ENCODE measurements at regions not wholly inside any gene's neighbourhood (a gene's known extent, or its start where the extent isn't known, plus 50 kb on each side); places are given as distances from the start of the nearest gene placed in this dataset.

DNA sequence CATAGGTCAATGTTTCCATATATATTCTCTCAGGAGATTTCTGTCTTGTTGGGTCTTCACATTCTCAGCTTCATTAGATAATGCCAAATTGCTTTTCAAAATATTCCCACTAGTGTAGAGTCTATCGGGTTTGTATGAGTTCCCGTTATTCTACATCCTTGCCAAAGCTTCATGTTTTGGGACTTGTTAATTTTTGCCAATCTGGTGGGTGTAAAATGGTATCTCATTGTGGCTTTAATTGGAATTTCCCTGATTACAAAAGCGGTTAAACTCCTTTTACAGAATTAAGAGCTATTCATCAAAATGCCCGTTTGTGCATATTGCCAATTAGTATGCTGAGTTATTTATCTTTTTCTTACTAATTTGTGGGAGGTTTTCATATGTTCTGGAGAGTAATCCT, 708.4 kb upstream of the ADAMTS5 start:
- H3K4me3 ChIP-seq = no peak overlapping the region
- H3K4me1 ChIP-seq (ENCODE audit: low read depth) = no peaks in the 10 kb centered on the region
- ATAC-seq (no peak), DNase-seq (no peak)
- no peaks in the 10 kb centered on the region for H3K36me3 ChIP-seq (ENCODE audit: low read depth)
- TF ChIP-seq, protein P1, sequence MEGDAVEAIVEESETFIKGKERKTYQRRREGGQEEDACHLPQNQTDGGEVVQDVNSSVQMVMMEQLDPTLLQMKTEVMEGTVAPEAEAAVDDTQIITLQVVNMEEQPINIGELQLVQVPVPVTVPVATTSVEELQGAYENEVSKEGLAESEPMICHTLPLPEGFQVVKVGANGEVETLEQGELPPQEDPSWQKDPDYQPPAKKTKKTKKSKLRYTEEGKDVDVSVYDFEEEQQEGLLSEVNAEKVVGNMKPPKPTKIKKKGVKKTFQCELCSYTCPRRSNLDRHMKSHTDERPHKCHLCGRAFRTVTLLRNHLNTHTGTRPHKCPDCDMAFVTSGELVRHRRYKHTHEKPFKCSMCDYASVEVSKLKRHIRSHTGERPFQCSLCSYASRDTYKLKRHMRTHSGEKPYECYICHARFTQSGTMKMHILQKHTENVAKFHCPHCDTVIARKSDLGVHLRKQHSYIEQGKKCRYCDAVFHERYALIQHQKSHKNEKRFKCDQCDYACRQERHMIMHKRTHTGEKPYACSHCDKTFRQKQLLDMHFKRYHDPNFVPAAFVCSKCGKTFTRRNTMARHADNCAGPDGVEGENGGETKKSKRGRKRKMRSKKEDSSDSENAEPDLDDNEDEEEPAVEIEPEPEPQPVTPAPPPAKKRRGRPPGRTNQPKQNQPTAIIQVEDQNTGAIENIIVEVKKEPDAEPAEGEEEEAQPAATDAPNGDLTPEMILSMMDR (IDR thresholded peaks at IDR 0.05) = no peak
- intact Hi-C loops (cut with DNase I, micrococcal nuclease) = no loop called here
- H3K9me3 ChIP-seq = no peaks in the 10 kb centered on the region

GRCh38 chr21:27674041-27674615, 707.2 kb upstream of the ADAMTS5 start:
- no peak overlapping the region for H3K4me3 ChIP-seq
- no peaks in the 10 kb centered on the region for H3K9me3 ChIP-seq
- DNase-seq (no peak), ATAC-seq (no peak)
- intact Hi-C loops (cut with DNase I, micrococcal nuclease) = no loop called here
- H3K4me1 ChIP-seq (ENCODE audit: low read depth) = no peaks in the 10 kb centered on the region
- no peaks in the 10 kb centered on the region for H3K36me3 ChIP-seq (ENCODE audit: low read depth)
- TF ChIP-seq, protein P1 (IDR thresholded peaks at IDR 0.05) = no peak

GRCh38 chr21:27673581-27673980, 706.7 kb upstream of the ADAMTS5 start:
- no peak for DNase-seq
- intact Hi-C loops (cut with DNase I, micrococcal nuclease) = no loop called here
- TF ChIP-seq, protein P1 (IDR thresholded peaks at IDR 0.05) = no peak

GRCh38 chr21:27671207-27671606, 704.3 kb upstream of the ADAMTS5 start:
- no peak overlapping the region for H3K4me3 ChIP-seq
- DNase-seq (no peak), ATAC-seq (no peak)
- no peaks in the 10 kb centered on the region for H3K4me1 ChIP-seq (ENCODE audit: low read depth)
- intact Hi-C loops (cut with DNase I, micrococcal nuclease) = no loop called here
- H3K9me3 ChIP-seq = no peaks in the 10 kb centered on the region
- no peaks in the 10 kb centered on the region for H3K36me3 ChIP-seq (ENCODE audit: low read depth)
- TF ChIP-seq, protein P1 (IDR thresholded peaks at IDR 0.05) = no peak

More at GRCh38 chr21:27673581-27673980, 706.7 kb upstream of the ADAMTS5 start:
- Histone ChIP-seq H3K36me3 (ENCODE audit: low read depth) (no peaks in the 10 kb centered on the region), H3K4me3 (no peak overlapping the region), H3K9me3 (no peaks in the 10 kb centered on the region), H3K4me1 (ENCODE audit: low read depth) (no peaks in the 10 kb centered on the region)
- no peak for ATAC-seq

DNA sequence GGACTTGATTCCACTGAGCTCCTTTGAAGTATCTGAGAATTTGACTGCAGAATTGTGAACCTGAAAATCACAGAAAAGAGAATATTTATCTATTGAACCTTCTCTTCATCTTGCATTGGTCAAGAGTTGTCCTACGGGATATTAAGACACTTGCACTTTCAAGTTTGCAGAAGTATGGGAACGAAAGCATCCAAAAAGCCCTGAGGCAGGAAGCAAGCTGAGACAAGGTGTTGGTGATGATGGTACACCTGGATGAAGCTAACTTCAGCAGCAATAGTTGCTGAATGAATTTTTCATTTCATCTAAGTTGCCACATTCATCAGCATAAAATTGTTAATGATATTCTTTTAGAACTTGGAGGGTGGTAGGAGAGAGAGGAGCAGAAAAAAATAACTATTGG, 686.6 kb upstream of the ADAMTS5 start:
- Histone ChIP-seq H3K9me3 (no peaks in the 10 kb centered on the region), H3K4me1 (ENCODE audit: low read depth) (no peaks in the 10 kb centered on the region), H3K4me3 (no peak overlapping the region), H3K36me3 (ENCODE audit: low read depth) (no peaks in the 10 kb centered on the region)
- DNase-seq (no peak), ATAC-seq (no peak)
- intact Hi-C loops (cut with DNase I, micrococcal nuclease) = no loop called here
- TF ChIP-seq, protein P1 (IDR thresholded peaks at IDR 0.05) = no peak

DNA sequence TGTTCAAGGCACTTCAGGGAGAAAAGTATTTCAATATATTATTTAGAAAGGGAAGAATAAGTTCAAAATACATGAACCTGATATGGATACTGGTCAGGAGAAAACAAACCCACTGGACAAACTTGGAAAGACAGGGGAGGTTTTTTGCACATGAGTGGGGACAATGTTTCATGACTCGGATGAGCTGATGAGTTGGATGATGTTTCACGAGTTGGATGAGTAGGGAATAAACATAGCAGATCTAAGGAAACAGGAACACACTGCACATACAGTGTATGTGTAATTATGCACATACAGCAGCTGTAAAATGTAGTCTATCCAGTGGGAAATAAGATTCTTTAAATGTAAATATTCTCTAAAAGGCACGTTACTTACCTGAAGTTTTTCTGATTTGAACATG, 682.9 kb upstream of the ADAMTS5 start:
- Histone ChIP-seq H3K4me1 (ENCODE audit: low read depth) (no peaks in the 10 kb centered on the region), H3K36me3 (ENCODE audit: low read depth) (no peaks in the 10 kb centered on the region), H3K4me3 (no peak overlapping the region), H3K9me3 (no peaks in the 10 kb centered on the region)
- DNase-seq (no peak), ATAC-seq (no peak)
- TF ChIP-seq, protein P1 (IDR thresholded peaks at IDR 0.05) = no peak
- intact Hi-C loops (cut with DNase I, micrococcal nuclease) = no loop called here
